PFSK-1 (cell line): ENCODE measurements at regions not wholly inside any gene's neighbourhood (a gene's known extent, or its start where the extent isn't known, plus 50 kb on each side); places are given as distances from the start of the nearest gene placed in this dataset.

Source experiments
- FOXP2 ChIP-seq: optimal IDR thresholded peaks from 2 replicates; pipeline ENCODE3; 2011; ENCODE audit warnings: borderline replicate concordance, control low read depth, inconsistent platforms; ENCODE audit not compliant: insufficient read depth; ENCODE audit errors: extremely low read length, extremely low read depth
- POLR2AphosphoS5 ChIP-seq: IDR thresholded peaks from 2 replicates; pipeline ENCODE4 v1.6.1; 2012; ENCODE audit warnings: low read depth, mild to moderate bottlenecking, control low read depth, low read length, moderate library complexity
- REST ChIP-seq, 2 experiments: IDR thresholded peaks; 2 replicates each; pipeline versions ENCODE4 v1.6.1 to v1.8.0; 2011 to 2012; ENCODE audit warnings: low read depth in 2 of 2, low read length in 2 of 2, control low read depth in 1 of 2, inconsistent platforms in 1 of 2, mild to moderate bottlenecking in 1 of 2, moderate library complexity in 1 of 2; ENCODE audit not compliant: insufficient read depth in 1 of 2
- SIN3A ChIP-seq: IDR thresholded peaks from 2 replicates; pipeline ENCODE4 v1.6.1; 2012; ENCODE audit warnings: mild to moderate bottlenecking, low read length, moderate library complexity, borderline replicate concordance; ENCODE audit not compliant: insufficient read depth
- TAF1 ChIP-seq: IDR thresholded peaks from 2 replicates; pipeline ENCODE4 v1.6.1; 2012; ENCODE audit warnings: low read length, control low read depth, borderline replicate concordance; ENCODE audit not compliant: insufficient read depth

DNA sequence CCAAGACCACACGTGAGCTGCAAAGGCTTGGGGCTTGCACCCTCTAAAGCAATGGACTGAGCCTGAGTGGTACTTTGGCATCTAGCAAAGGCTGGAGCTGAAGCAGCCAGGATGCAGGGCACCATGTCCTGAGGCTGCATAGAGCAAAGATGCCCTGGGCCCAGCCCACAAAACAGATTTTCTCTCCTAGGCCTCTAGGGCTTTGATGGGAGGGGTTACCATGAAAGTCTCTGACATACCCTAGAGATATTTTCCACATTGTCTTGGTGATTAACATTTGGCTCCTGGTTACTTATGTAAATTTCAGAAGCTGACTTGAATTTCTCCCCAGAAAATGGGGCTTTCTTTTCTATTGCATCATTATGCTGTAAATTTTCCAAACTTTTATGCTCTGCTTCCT lies 438.3 kb downstream of the SLC16A7 start:
- TF ChIP-seq TAF1 (no peak), POLR2AphosphoS5 (no peak), FOXP2 (no peak), SIN3A (no peak), REST (IDR thresholded peaks at IDR 0.05; ENCODE audit: insufficient read depth in 1 of 2, low read depth in 2 of 2, low read length in 2 of 2) (no peak)

DNA sequence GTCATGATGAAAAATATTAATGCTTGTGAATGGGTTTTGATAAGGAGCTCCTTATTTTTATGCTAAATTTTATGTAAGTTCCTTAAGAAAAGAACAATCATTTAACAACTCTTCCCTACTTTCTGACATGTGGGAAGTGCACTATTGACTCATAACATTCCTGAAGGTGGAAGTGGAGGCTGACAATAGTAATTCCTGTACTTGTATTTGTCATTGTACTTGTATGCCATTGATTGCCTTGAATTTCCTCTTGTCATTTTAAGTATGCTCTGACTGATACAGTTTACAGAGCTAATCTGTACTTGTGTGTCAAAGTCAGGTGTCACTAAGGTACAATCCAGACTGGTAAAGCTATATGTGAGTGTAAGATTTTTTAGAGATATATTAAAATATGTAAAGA lies 440.0 kb downstream of the SLC16A7 start:
- TF ChIP-seq SIN3A (no peak), TAF1 (no peak), FOXP2 (no peak), POLR2AphosphoS5 (no peak), REST (IDR thresholded peaks at IDR 0.05; ENCODE audit: insufficient read depth in 1 of 2, low read depth in 2 of 2, low read length in 2 of 2) (no peak)

- TF ChIP-seq POLR2AphosphoS5 (no peak), TAF1 (no peak), FOXP2 (no peak), SIN3A (no peak), REST (IDR thresholded peaks at IDR 0.05; ENCODE audit: insufficient read depth in 1 of 2, low read depth in 2 of 2, low read length in 2 of 2) (no peak)
These were observed 447.0 kb downstream of the SLC16A7 start for GRCh38 chr12:60042835-60043234.

- no peak for TF ChIP-seq POLR2AphosphoS5
- no peak for TF ChIP-seq SIN3A
- no peak for TF ChIP-seq FOXP2
- no peak for TF ChIP-seq TAF1
- TF ChIP-seq REST (IDR thresholded peaks at IDR 0.05; ENCODE audit: insufficient read depth in 1 of 2, low read depth in 2 of 2, low read length in 2 of 2): no peak
These were observed 447.4 kb downstream of the SLC16A7 start for GRCh38 chr12:60043236-60043635.

GRCh38 chr12:60052483-60052882 lies 456.7 kb downstream of the SLC16A7 start:
- TF ChIP-seq POLR2AphosphoS5 (no peak), REST (IDR thresholded peaks at IDR 0.05; ENCODE audit: insufficient read depth in 1 of 2, low read depth in 2 of 2, low read length in 2 of 2) (no peak), FOXP2 (no peak), TAF1 (no peak), SIN3A (no peak)
